Tibial nerve (tissue), 3 donors: ENCODE measurements at regions not wholly inside any gene's neighbourhood (a gene's known extent, or its start where the extent isn't known, plus 50 kb on each side); places are given as distances from the start of the nearest gene placed in this dataset.
"Not testable (repeated sequence)": the region's sequence is repeated elsewhere in the genome, so short reads cannot be mapped to it uniquely, and the experiment has no call there.

Experiments used
- CTCF ChIP-seq, 5 experiments: fragments of 200-600 bp in 3 of 5; fragments of 450-650 bp in 2 of 5; sonication (generic) in 3 of 5; IDR thresholded peaks; one replicate each; pipeline ENCODE4 v1.5.1; 2016 to 2019; ENCODE audit warnings: antibody characterized with exemption in 5 of 5, mild to moderate bottlenecking in 3 of 5, moderate library complexity in 2 of 5
- POLR2A ChIP-seq, 2 donors: fragments of 450-650 bp; IDR thresholded peaks; one replicate each; pipeline ENCODE4 v1.6.1; 2017; ENCODE audit warnings: antibody characterized with exemption in 2 of 2, mild to moderate bottlenecking in 2 of 2, moderate library complexity in 2 of 2

- not testable (repeated sequence) for TF ChIP-seq POLR2A, CTCF (IDR thresholded peaks at IDR 0.05)
These were observed 66.1 kb upstream of the GPR89A start for GRCh38 chr1:145541685-145542084.
